Fibroblast of mammary gland (primary cell): ENCODE measurements at regions not wholly inside any gene's neighbourhood (a gene's known extent, or its start where the extent isn't known, plus 50 kb on each side); places are given as distances from the start of the nearest gene placed in this dataset.

ENCODE experiments used
- DNase-seq: peaks from one replicate; pipeline ENCODE4 v3.0.0-alpha.2; 2010; ENCODE audit warnings: low read depth
- H3K4me3 ChIP-seq: 2 replicates; pipeline ENCODE4 v1.5.1; 2011; ENCODE audit warnings: low read depth, mild to moderate bottlenecking, low read length, moderate library complexity; ENCODE audit not compliant: control insufficient read depth
- TF ChIP-seq, protein P1 (sequence below): conservative IDR thresholded peaks from 2 replicates; pipeline ENCODE4 v1.5.1; 2011; ENCODE audit warnings: low read depth, low read length, inconsistent platforms; ENCODE audit not compliant: control insufficient read depth, insufficient read depth

DNA sequence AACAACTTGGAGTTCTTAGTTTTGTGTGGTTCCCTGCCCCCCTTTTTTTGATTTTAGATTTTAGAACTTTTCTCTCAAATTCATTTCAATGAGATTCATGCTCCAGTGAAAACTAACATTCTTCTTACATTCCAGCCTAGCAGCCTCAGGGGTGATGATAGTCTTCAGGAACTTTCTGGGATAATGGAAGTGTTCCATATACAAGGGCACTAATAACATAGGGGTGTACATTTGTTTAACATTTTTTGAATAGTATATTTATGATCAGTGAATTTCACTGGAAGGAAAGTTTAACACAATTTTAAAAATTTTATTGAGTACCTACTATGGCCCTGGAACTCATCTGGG is 61.4 kb upstream of the ZNF648 start:
- no peak for DNase-seq
- H3K4me3 ChIP-seq = no peak overlapping the region
- TF ChIP-seq, protein P1, sequence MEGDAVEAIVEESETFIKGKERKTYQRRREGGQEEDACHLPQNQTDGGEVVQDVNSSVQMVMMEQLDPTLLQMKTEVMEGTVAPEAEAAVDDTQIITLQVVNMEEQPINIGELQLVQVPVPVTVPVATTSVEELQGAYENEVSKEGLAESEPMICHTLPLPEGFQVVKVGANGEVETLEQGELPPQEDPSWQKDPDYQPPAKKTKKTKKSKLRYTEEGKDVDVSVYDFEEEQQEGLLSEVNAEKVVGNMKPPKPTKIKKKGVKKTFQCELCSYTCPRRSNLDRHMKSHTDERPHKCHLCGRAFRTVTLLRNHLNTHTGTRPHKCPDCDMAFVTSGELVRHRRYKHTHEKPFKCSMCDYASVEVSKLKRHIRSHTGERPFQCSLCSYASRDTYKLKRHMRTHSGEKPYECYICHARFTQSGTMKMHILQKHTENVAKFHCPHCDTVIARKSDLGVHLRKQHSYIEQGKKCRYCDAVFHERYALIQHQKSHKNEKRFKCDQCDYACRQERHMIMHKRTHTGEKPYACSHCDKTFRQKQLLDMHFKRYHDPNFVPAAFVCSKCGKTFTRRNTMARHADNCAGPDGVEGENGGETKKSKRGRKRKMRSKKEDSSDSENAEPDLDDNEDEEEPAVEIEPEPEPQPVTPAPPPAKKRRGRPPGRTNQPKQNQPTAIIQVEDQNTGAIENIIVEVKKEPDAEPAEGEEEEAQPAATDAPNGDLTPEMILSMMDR = no peak

GRCh38 chr1:182122256-182122912 is 60.9 kb upstream of the ZNF648 start:
- TF ChIP-seq, protein P1 = no peak
- no peak for DNase-seq
- no peak overlapping the region for H3K4me3 ChIP-seq

DNA sequence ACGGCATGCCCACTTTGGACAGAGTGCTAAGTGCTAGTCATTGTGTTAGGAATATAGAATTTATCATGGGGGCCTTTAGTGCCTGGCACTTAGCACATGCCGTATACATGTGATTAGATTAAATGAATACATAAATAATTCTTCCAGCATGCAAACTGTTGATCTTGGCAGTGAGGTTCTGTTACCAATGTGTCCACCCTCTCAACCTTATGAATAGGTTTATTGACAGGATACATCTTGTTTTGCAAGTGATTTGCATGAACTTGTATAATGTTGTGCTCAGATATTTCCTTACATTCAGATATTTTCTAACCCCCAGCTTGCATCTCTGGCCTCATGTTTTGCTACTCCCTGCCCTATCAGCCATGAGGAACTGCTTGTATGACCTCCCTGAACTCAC is 60.3 kb upstream of the ZNF648 start:
- no peak for DNase-seq
- no peak overlapping the region for H3K4me3 ChIP-seq
- TF ChIP-seq, protein P1 = no peak

- DNase-seq = peak; percentile 82
- no peak overlapping the region for H3K4me3 ChIP-seq
- TF ChIP-seq, protein P1 = no peak
These were observed 59.1 kb upstream of the ZNF648 start for GRCh38 chr1:182120411-182121258.

DNA sequence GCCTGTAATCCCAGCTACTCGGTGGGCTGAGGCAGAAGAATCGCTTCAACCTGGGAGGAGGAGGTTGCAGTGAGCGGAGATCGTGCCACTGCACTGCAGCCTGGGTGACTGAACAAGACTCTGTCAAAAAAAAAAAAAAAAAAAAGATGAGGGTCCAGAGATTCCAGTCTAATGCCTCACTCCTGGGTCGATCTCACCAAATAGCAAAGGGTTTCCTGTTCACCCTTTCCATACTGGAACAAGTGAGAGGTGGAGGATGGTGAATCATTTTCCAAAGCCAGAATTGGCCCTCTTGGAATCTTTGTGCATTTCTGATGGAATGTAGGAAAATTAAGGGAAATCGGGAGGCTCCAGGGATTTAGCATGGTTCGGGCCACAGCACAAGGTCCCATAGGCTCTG is 58.1 kb upstream of the ZNF648 start:
- H3K4me3 ChIP-seq = no peak overlapping the region
- TF ChIP-seq, protein P1 = no peak
- no peak for DNase-seq

DNA sequence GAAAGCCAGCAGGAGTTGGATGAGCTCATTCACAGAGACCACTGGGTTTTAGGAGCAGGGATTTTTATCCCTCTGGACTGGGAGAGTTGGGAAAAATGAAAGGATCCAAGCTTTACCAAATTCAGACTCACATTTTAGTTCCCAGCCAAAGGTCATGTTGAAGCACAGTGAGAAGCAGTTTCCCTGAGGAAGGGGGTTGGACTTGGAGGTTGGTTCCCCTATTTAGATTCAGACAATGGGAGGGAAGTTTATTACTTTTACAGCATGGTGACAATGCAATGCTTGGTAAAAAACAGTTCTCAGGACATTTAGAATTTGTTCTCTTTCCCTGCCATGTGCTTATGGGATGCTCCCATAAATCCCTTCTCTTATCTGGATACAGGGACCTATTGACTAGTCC is 57.3 kb upstream of the ZNF648 start:
- H3K4me3 ChIP-seq = no peak overlapping the region
- TF ChIP-seq, protein P1 = no peak
- DNase-seq = no peak
